ENCODE measurements at regions not wholly inside any gene's neighbourhood (a gene's known extent, or its start where the extent isn't known, plus 50 kb on each side); places are given as distances from the start of the nearest gene placed in this dataset.
"Not testable (repeated sequence)": the region's sequence is repeated elsewhere in the genome, so short reads cannot be mapped to it uniquely, and the experiment has no call there.

DNA sequence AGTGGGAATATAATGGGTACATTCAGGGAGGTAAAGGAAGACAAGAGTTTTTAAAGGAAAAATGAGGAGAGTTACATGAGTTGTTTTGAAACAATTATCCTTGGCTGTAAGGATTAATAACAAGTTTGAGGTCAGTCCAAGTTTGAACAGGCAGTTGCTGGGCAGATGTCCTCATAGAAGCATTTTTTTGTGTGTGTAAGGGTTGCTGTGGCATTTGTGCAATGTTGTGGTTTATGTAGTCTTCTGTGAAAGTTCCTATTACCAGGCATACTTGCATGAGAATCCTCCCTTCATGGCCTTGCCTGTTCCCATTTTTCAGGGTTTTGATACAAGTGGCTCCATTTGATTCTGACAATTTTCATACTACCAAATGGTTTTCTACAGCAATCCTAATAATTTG is 400.2 kb downstream of the KCNA4 start:
- DNase-seq, result no peak

DNA sequence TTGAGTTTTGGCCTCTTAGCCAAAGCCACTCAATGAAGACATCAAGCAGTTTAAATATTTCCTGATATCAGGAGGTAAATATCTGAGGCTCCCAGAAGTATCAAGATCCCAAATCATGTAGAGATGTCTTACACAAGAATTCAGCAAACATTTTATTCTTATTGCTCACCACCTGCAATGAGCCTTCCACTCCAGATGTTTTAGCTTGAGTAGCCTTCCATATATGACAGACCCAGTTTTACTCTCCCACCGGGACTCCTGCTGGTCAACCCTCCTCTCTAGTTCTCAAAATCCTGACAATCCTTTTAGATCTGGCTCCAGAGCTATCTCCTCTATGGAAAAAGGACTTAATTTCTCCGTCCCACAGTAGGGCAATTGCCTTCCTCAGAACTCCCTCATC is 404.4 kb downstream of the KCNA4 start:
- no peak for DNase-seq

DNA sequence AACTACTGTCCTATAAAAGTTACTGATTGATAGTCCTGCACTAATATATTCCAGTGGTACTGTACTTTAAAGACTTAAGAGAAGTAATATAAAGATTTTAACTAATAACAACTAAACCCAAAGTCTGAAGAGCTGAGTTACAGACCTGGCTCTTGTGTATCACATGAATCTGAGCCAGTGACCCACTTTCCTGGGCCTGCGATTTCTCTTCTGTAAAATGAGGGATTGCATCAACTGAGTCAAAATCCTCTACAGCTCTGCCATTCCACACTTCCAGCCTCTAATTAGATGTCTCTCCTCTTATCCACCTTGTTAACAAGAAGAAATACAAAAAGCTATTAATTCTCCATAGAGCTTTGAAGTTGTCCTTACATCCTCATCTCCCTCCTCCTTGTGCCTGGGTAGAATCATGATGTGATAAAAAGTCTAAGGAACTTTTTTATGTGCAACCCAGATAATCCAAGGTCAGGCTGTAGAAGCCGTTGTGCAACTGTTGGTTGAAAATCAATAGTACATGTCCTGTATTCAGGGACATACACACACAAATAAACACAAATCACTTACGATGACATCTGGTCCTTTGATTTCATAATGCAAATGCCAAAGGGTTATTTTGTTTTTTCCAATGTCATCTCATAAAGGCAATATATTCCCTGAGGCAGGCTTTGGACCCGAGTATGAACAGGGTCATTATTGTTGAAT is 410.3 kb downstream of the KCNA4 start:
- DNase-seq, result no peak

DNA sequence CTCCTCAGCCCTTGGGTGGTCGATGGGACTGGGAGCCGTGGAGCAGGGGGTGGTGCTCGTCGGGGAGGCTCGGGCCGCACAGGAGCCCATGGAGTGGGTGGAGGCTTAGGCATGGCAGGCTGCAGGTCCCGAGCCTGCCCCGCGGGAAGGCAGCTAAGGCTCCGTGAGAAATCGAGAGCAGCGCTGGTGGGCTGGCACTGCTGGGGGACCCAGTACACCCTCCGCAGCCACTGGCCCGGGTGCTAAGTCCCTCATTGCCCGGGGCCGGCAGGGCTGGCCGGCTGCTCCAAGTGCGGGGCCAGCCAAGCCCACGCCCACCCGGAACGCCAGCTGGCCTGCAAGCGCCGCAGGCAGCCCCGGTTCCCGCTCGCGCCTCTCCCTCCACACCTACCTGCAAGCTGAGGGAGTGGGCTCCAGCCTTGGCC is 416.7 kb downstream of the KCNA4 start:
- DNase-seq, result not testable (repeated sequence)

DNA sequence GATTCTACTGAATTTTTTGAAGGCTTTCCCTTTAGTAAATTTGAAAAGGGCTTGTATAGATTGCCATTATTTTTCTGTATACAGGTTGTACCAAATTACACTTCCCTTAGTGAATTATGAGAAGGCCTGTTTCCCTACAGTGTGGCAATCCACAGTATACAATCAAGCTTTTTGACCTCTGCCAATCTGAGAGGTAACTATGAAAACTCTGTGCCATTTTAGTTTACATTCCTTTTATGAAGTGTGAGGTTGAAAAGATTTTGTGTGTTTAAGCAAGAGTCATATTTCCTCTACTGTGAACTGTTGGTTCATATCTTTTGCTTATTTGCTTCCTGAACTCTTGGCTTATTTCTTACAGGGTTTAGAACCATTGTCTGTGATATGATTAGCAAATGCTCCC is 432.5 kb downstream of the KCNA4 start:
- DNase-seq, result no peak

DNA sequence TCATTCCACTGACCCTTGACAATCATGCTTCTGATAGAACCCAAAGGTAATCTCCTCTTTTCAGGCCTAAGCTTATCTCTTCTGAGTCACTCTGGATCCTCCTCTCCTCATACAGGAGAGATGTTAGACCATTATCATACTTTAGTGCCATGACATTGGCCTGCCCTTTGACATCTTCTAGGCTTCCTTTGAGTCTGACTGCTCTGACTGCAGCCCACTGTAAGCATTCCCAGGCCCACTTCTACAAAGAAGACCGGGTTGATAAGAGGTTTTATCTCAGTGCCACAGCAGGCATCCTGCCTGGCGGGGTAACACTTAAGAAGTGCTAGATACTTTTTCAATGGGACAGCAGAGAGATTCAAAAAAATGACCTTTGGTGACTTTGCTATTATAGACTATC is 438.0 kb downstream of the KCNA4 start:
- no peak for DNase-seq

DNA sequence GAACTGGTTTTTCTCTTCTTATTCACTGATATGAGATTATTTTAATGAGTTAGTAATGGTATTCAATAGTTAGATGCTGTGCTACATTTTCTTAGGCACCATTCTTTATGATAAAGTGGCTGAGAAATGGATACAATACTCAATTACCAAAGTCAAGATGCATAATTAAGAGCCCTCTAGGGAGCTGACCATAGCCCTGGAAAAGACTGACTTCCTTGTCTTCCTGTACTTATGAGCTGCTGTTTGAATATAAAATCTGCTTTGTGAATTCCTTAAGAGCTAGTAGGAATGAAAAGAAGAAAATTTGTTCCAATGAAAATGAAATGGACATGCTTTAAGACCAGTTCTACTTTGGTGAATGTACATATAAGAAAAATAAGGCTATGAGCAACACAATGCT is 452.3 kb downstream of the KCNA4 start:
- no peak for DNase-seq

DNA sequence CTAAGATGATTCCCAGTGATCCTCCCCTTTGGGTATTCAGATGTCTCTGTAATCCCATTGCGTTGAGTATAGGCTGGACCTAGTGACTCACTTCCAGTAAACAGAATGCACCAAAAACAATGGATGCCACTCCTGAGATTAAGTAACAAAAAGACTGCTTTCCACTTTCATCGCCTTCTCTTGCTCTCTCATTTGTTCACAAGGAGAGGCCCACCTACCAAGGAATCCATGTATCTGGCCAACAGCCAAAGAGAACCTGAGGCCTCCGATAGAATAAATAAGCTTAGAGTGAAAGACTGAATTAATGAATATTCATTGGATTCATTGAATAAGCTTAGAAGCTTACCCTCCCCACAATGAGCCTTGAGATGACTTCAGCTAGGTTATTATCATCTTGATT is 454.6 kb downstream of the KCNA4 start:
- DNase-seq, result no peak

DNA sequence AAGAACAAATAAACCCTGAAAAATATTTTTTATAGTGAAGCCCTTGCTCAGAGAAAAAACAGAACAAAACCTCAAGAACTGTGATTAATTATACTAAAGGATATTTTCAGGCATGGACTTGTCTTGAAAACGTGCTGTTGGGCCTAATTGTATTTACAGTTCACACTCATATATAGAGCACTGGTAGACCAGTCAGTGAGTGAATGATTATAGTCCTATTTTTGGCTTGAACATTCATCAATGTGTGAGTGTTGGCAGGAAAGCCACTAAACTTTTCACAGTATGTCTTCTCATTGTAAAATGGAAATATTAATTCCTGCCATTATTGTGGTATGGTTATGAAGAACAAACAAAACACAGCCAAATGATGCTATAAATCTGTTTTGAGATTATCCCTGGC is 462.8 kb downstream of the KCNA4 start:
- no peak for DNase-seq

DNA sequence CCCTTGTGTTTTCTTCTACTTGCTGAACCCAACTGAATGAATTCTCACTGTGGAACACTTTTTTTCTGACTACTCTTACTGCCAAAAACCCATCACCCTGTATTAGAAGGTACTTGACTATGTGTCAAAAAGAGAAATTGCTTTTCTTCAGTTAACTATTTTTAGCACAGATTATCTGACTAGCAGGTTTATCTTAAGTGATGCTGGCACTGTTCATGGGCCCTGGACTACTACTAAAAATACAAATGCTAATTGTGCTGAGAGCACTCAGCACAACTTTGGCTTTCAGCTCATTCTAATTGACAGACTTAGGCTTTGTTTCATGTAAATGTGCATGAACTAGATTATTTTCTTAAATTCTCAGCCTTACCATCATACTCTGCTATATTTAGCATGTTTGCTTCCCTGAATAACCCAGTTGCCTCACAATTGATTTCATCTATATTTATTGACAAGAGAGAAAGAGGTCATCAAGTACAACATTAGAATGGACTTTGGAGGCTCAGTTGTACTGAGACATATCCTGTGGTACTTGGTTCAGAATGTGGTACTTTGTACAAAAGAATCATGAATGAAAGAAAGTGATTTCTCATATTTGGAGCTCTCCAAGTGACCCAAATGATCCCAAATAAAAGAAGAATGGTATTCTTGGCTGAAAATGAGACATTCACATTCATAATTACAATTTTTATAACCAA is 478.3 kb downstream of the KCNA4 start:
- no peak for DNase-seq

DNA sequence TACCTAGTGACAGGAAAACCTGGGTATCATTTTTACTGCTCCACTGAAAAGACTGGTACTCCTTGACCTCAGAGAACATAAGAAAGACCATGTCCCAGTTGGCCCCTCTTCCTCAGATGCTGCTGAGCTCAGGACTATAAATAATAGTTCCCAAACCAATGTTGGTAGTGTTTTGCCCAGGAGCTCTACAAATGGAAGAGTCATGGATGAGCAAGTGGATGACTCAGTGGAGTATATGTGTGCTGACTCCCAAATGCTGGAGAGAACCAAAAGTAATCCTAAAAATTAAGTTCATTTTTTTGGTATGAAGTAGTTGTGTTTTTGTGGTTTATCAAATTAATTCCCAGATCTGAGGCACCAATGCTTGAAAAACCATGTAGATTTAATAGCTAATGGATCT is 482.0 kb downstream of the KCNA4 start:
- no peak for DNase-seq

DNA sequence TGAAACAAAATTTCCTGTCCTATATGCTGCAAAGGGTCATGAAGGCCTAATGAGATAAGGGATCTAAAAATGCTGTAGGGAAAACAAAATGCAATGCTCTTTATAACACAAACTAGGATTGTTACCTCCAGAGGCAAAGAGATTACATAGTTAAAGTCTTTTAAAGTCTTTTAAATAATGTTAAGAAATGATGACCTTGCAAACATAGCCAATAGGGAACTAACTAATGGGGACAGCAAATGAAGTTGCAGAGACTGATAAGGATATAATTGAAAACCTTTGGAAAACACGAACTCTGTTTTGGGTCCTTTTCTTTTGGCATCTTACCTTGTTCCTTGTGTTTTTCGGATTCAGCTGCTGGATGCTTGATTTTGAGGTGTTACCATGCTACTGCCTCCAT is 485.9 kb downstream of the KCNA4 start:
- no peak for DNase-seq

DNA sequence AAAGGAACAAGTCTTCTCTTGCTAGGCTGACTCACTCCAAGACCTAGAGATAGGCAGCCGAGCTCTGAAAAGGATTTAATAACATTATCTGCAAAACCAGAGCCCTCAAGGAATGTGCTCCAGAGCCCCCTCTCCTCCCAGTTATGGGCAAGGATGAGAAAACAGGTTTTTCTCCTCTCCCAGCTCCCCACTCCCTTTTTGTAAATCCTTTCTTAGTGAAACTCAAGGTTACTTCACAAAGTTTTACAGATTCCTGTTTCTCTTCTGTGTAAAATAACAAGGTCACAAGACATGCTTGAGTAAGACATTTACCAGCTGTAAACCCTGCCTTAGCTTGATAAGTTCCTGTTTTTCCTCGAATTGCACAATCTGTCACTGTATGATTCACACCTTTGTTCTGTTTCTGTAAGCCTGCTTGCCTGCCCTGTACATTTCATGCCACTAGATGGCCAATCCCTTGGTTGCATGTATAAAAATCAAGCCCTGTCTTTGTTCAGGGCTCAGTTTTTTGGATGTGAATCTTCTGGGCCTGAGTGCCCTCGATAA is 489.4 kb downstream of the KCNA4 start:
- no peak for DNase-seq

DNA sequence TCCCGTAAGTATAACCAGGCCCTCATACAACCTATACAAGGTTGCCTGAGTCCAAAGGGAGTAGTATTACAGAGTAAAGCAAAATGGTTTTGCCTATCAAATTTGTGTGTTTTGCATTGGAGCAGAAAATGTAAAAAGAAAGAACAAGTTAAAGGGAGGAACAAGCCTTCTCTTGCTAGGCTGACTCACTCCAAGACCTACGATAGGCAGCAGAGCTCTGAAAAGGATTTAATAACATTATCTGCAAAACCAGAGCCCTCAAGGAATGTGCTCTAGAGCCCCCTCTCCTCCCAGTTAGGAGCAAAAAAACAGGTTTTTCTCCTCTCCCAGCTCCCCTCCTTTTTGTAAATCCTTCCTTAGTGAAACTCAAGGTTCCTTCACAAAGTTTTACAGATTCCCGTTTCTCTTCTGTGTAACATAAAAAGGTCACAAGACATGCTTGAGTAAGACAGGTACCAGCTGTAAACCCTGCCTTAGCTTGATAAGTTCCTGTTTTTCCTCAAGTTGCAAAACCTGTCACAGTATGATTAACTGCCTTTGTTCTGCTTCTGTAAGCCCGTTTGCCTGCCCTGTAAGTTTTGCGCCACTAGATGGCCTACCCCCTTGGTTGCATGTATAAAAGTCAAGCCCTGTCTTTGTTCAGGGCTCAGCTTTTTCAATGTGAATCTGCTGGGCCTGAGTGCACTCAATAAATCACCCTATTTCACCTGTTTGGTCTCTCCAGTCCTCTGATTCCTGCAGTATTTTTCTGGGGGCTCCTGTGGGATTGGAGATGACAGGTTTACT is 498.2 kb downstream of the KCNA4 start:
- DNase-seq, result no peak

DNA sequence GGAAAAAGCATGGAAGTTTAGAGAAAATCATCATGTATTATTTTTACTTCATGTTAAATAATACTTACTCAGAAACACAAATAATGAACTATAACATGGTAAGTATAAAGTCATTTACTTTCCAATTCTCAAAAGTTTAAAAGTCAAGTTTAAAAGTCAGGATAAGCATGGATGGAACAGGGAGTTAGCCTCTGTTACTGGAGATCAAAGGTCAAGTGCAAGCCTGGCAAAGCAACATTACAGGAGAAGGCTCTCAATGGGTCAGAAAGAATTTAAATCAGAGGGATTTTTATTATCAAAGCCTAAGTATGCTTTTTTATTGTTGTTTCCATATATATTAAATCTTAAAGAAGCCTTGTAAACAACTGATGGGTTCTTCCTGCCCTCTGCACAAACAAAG is 505.4 kb downstream of the KCNA4 start:
- no peak for DNase-seq

DNA sequence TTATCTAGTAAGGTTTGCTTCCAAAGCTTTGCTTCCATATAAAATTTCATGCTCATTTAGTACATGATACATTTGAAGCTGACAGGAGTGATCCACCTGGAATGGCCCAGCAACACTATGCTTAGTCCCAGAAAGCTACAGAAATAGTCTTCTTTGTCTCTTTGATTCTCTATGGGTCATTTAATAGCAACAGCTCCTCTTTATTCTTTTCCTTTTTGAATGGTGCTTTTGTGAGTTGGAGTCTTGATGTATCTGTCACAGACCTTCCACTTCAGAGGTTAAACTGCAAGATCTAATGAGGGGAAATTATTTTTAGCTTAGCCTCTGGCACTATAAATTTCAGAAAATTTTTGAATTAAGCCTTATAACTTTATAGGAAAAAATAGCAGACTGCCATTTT is 509.5 kb downstream of the KCNA4 start:
- no peak for DNase-seq

DNA sequence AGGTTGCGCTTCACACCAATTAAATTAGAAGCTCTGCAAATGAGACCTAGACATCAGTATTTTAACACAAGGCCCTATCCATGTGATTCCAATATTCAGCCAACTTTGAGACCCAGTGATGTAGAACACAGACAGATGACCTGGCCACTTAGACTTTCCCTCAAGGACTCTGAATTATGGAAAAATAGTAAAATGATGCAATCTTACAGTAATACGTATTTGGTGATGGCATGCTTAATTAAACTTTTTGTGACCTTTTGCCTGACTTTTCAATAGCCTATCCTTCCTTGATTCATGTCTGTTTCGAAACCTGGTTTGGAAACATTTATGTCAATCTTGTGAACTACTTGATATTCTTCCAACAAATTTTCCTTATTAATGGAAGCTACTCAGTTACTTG is 521.2 kb downstream of the KCNA4 start:
- DNase-seq, result no peak

DNA sequence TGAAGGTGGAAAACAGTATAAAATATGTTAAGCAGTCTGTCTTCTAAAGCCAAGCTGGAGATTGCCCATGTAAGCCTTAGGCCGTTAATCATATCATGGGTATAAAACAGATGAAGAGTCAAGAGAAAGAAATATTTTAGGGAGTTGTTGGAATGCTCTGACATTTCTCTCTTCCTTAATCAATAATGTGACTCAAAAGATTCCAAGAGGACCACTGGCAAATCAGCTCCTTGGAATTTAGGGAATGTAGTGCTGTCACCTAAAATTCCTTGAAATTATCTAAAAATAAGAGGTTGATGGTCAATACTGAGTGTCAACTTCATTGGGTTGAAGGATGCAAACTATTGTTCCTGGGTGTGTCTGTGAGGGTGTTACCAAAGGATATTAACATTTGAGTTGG is 525.9 kb downstream of the KCNA4 start:
- no peak for DNase-seq

DNA sequence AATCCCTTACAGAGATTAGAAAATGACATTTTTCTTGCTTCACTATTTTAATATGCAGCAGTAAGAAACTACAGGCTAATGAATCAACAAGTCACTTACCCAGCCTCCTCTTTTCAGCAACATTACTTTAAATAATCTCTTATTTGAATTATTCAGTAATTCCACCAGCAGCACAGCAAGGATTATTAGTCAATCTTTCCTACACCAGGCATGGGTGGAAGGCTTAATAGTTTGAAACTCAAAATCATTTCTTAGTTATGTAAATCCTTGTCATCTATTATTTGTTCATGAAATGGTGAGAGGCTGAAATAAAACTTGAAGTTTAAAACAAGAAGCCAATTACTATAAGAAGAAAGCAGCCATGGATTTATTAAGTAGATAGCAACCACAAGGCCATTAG is 530.5 kb downstream of the KCNA4 start:
- no peak for DNase-seq

DNA sequence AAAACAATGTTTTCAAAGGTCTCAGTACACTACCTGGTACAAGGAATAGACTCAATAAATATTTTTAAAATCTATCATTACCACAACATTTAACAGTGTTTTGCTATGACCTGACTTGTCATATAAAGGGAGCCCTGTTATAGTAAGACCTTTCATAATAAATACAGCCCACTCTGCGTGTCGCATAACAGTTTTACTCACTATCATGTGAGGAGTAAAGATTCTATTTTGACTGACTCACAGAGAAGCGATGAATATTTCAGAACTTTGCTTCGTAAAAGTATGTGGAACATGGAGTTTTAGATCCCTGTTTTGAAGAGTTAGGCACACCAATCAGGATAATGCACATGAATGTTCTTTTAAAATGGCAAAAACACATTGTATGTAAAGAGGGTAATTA is 531.2 kb downstream of the KCNA4 start:
- DNase-seq, result no peak

DNA sequence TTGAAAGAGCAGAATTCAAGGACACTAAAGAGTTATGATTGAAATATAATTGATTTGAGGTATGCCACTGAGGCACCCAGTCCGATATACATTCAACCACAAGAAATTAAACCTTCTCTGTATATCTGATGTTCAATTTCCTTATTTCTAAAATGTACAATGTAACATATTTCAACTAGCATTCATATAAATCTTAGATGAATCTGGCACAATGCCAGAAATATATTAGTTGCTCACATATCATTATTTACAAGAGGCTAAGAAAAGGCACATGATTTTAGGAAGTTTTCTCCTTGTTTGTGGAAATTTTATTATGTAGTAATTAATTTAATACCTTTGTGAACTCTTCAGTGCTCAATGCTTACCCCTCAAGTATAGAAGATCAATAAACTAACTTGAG is 532.3 kb downstream of the KCNA4 start:
- no peak for DNase-seq

DNA sequence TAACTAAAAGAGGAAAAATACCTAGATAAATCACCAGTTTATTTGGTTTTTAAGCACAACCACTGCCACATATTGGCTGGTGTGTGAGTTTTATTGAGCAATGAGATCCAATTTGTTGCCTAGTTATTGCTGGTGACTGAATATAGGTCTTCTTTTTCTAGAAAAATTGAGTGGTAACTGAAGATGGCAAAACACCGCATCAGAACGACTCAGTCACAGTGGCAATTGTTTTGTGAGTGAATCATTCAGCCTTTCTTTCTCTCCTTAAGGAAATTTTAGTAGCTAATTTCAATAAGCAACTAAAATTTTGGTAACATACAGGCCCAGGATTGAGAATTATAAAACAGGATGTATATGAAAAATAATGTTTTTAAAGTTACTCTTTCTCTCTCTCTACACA is 533.0 kb downstream of the KCNA4 start:
- DNase-seq, result no peak

DNA sequence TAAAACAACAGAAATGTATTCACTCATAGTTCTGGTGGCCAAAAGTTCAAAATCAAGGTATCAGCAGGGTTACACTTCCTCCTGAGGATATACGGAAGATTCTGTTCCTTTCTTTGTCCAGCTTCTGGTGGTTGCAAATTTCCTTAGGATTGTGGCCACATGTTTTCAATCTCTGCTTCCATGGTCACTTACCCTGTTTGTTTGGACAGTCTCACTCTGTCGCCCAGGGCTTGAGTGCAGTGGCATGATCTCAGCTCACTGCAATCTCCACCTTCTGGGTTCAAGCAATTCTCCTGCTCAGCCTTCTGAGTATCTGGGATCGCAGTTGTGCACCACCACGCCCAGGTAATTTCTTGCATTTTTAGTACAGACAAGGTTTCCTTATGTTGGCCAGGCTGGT is 534.3 kb downstream of the KCNA4 start:
- DNase-seq, result no peak

DNA sequence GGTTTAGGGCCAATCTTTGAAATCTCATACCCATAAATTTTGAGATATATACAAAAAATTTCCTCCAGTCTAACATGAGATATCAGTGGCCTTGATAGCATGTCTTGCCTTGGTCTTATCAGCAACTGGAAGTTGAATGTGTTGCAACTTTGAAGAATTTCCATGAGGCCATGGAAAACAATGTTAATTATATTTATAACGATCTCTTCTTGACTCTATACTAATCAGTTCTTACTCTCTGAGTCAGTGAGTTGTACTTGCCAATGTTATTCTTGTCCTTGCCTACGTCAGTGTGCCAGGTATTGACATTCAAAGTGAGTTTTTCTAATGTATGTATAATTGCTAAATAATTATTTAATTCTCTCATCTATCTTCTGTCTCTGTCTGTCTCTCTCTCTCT is 535.1 kb downstream of the KCNA4 start:
- DNase-seq, result no peak
